AG09319 (cell line): ENCODE measurements at regions not wholly inside any gene's neighbourhood (a gene's known extent, or its start where the extent isn't known, plus 50 kb on each side); places are given as distances from the start of the nearest gene placed in this dataset.
"Not testable (repeated sequence)": the region's sequence is repeated elsewhere in the genome, so short reads cannot be mapped to it uniquely, and the experiment has no call there.

ENCODE experiments used
- DNase-seq: peaks from one replicate; pipeline ENCODE4 v3.0.0-alpha.2; 2010; ENCODE audit warnings: low read depth; ENCODE audit errors: extremely low read depth
- CTCF ChIP-seq: IDR thresholded peaks from 2 replicates; pipeline ENCODE4 v1.5.1; 2011; ENCODE audit warnings: low read depth, mild to moderate bottlenecking, inconsistent platforms, low read length, moderate library complexity

GRCh38 chr1:143727263-143727662 is 244.5 kb downstream of the FAM72C start:
- no peak for DNase-seq
- no peak for TF ChIP-seq CTCF

GRCh38 chr1:143721024-143721373 is 250.8 kb downstream of the FAM72C start:
- no peak for DNase-seq
- no peak for TF ChIP-seq CTCF

- TF ChIP-seq CTCF, result no peak
- DNase-seq, result no peak
These were observed 251.4 kb downstream of the FAM72C start for GRCh38 chr1:143720087-143721023.

DNA sequence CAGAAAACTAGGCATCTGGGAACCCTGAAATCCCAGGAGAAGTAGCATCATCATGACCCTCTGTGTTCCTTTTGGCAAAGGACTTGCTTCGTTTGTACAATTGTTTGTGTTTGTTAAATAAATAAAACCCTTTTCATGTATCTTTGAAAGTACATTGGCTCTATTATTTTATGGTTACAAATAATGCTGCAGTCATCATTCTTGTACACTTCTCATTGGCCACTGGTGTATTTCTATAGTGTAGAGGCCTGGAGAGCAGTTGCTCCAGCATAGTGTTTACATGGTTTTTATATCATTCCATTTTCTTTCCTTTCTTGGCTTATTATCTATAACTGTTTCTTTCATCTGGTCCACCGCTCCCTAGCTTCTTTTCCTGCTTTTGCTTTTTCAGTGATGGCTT is 253.3 kb downstream of the FAM72C start:
- TF ChIP-seq CTCF, result no peak
- DNase-seq, result no peak

GRCh38 chr1:143718021-143718420 is 253.8 kb downstream of the FAM72C start:
- no peak for DNase-seq
- no peak for TF ChIP-seq CTCF

- DNase-seq, result no peak
- TF ChIP-seq CTCF, result no peak
These were observed 254.4 kb downstream of the FAM72C start for GRCh38 chr1:143717434-143717833.

GRCh38 chr1:143714913-143715312 is 256.9 kb downstream of the FAM72C start:
- DNase-seq, result not testable (repeated sequence)
